H9 (cell line): ENCODE measurements at regions not wholly inside any gene's neighbourhood (a gene's known extent, or its start where the extent isn't known, plus 50 kb on each side); places are given as distances from the start of the nearest gene placed in this dataset.

Experiments
- DNase-seq: peaks from one replicate; pipeline ENCODE4 v3.0.0-alpha.2; 2017
- H2AFZ ChIP-seq: one replicate; pipeline ENCODE4 v1.6.1; 2013; ENCODE audit warnings: mild to moderate bottlenecking, low read length, control low read depth, moderate library complexity
- H2AK5ac ChIP-seq: 2 replicates; pipeline ENCODE4 v1.6.1; 2013; ENCODE audit warnings: low read length, control low read depth, mixed read lengths; ENCODE audit not compliant: insufficient read length
- H2BK120ac ChIP-seq: one replicate; pipeline ENCODE4 v1.6.1; 2013; ENCODE audit warnings: low read depth, mild to moderate bottlenecking, low read length, control low read depth, inconsistent platforms; ENCODE audit not compliant: poor library complexity, severe bottlenecking
- H2BK12ac ChIP-seq: 2 replicates; pipeline ENCODE4 v1.6.1; 2013; ENCODE audit warnings: low read length, control low read depth, mixed read lengths, low read depth; ENCODE audit not compliant: insufficient read length
- H2BK15ac ChIP-seq: 2 replicates; pipeline ENCODE4 v1.6.1; 2013; ENCODE audit warnings: low read depth, low read length, control low read depth
- H2BK20ac ChIP-seq: one replicate; pipeline ENCODE4 v1.6.1; 2013; ENCODE audit warnings: low read depth, mild to moderate bottlenecking, low read length, control low read depth, inconsistent platforms; ENCODE audit not compliant: poor library complexity, severe bottlenecking
- H2BK5ac ChIP-seq: 2 replicates; pipeline ENCODE4 v1.6.1; 2013; ENCODE audit warnings: low read length, control low read depth, mixed read lengths; ENCODE audit not compliant: insufficient read length
- H3K14ac ChIP-seq: 2 replicates; pipeline ENCODE4 v1.6.1; 2013; ENCODE audit warnings: low read length, control low read depth; ENCODE audit not compliant: insufficient read depth
- H3K18ac ChIP-seq: 2 replicates; pipeline ENCODE4 v1.6.1; 2013; ENCODE audit warnings: low read depth, mild to moderate bottlenecking, mixed read lengths, low read length, control low read depth; ENCODE audit not compliant: insufficient read length
- H3K23ac ChIP-seq: 2 replicates; pipeline ENCODE4 v1.6.1; 2013; ENCODE audit warnings: low read length, control low read depth, mixed read lengths, low read depth; ENCODE audit not compliant: insufficient read length
- H3K23me2 ChIP-seq: 2 replicates; pipeline ENCODE4 v1.6.1; 2013; ENCODE audit warnings: low read depth, mild to moderate bottlenecking, mixed read lengths, low read length, control low read depth; ENCODE audit not compliant: insufficient read length, poor library complexity, severe bottlenecking
- H3K27ac ChIP-seq: 2 replicates; pipeline ENCODE4 v1.5.1; 2013; ENCODE audit warnings: low read length, control low read depth, mixed read lengths, low read depth; ENCODE audit not compliant: insufficient read length
- H3K27me3 ChIP-seq: 2 replicates; pipeline ENCODE4 v1.6.1; 2013; ENCODE audit warnings: low read length, control low read depth, inconsistent platforms; ENCODE audit not compliant: insufficient read depth
- H3K4ac ChIP-seq: 2 replicates; pipeline ENCODE4 v1.6.1; 2013; ENCODE audit warnings: low read depth, mild to moderate bottlenecking, control low read depth, inconsistent platforms, low read length, moderate library complexity
- H3K4me1 ChIP-seq: 2 replicates; pipeline ENCODE4 v1.6.1; 2013; ENCODE audit warnings: low read length, control low read depth, inconsistent platforms; ENCODE audit not compliant: insufficient read depth
- H3K4me2 ChIP-seq: 2 replicates; pipeline ENCODE4 v1.6.1; 2013; ENCODE audit warnings: low read length, control low read depth, mixed read lengths; ENCODE audit not compliant: insufficient read length, insufficient read depth
- H3K56ac ChIP-seq: 2 replicates; pipeline ENCODE4 v1.6.1; 2013; ENCODE audit warnings: low read depth, mild to moderate bottlenecking, mixed read lengths, low read length, control low read depth; ENCODE audit not compliant: insufficient read length
- H3K79me1 ChIP-seq: 2 replicates; pipeline ENCODE4 v1.6.1; 2013; ENCODE audit warnings: low read depth, mild to moderate bottlenecking, moderate library complexity, low read length, control low read depth, inconsistent platforms; ENCODE audit not compliant: insufficient read depth, poor library complexity, severe bottlenecking
- H3K79me2 ChIP-seq: 2 replicates; pipeline ENCODE4 v1.6.1; 2013; ENCODE audit warnings: low read length, control low read depth, inconsistent platforms; ENCODE audit not compliant: insufficient read depth
- H3K9ac ChIP-seq: 2 replicates; pipeline ENCODE4 v1.6.1; 2013; ENCODE audit warnings: low read length, control low read depth, mixed read lengths; ENCODE audit not compliant: insufficient read length; ENCODE audit errors: extremely low read depth
- H3K9me3 ChIP-seq: one replicate; pipeline ENCODE4 v1.6.1; 2013; ENCODE audit warnings: low read depth, low read length, inconsistent platforms; ENCODE audit not compliant: control insufficient read depth
- H3T11ph ChIP-seq: one replicate; pipeline ENCODE4 v1.6.1; 2013; ENCODE audit warnings: mild to moderate bottlenecking, low read length, control low read depth, inconsistent platforms
- H4K20me1 ChIP-seq: one replicate; pipeline ENCODE4 v1.6.1; 2013; ENCODE audit not compliant: control insufficient read depth, insufficient read length, insufficient read depth
- H4K5ac ChIP-seq: 2 replicates; pipeline ENCODE4 v1.6.1; 2013; ENCODE audit warnings: low read depth, mild to moderate bottlenecking, mixed read lengths, low read length, control low read depth; ENCODE audit not compliant: insufficient read length
- H4K8ac ChIP-seq: replicated peaks from 2 replicates; pipeline ENCODE4 v1.6.1; 2013; ENCODE audit warnings: low read length, control low read depth, mixed read lengths, low read depth; ENCODE audit not compliant: insufficient read length
- H4K91ac ChIP-seq: 2 replicates; pipeline ENCODE4 v1.6.1; 2013; ENCODE audit warnings: low read depth, mild to moderate bottlenecking, moderate library complexity, mixed read lengths, low read length, control low read depth; ENCODE audit not compliant: insufficient read length
- H3K27ac Mint-ChIP-seq, 3 experiments: 2 replicates in 2 of 3; 3 replicates in 1 of 3; pipeline ENCODE4 v1.8.0; 2020 to 2021; ENCODE audit warnings: mixed read lengths in 3 of 3, mild to moderate bottlenecking in 1 of 3, moderate library complexity in 1 of 3
- H3K27me3 Mint-ChIP-seq: 2 replicates; pipeline ENCODE4 v1.8.0; 2021; ENCODE audit warnings: low read depth, mild to moderate bottlenecking, moderate library complexity, mixed read lengths
- H3K36me3 Mint-ChIP-seq, 3 experiments: 2 replicates in 2 of 3; 3 replicates in 1 of 3; pipeline ENCODE4 v1.8.0; 2020 to 2021; ENCODE audit warnings: low read depth in 3 of 3, mixed read lengths in 3 of 3; ENCODE audit not compliant: insufficient read depth in 1 of 3
- H3K4me1 Mint-ChIP-seq, 2 experiments: 2 replicates each; pipeline ENCODE4 v1.8.0; 2020; ENCODE audit warnings: mixed read lengths in 2 of 2
- H3K4me3 Mint-ChIP-seq, 2 experiments: 2 replicates in 1 of 2; 3 replicates in 1 of 2; pipeline ENCODE4 v1.8.0; 2020 to 2021; ENCODE audit warnings: mild to moderate bottlenecking in 2 of 2, mixed read lengths in 2 of 2, moderate library complexity in 1 of 2
- H3K9me3 Mint-ChIP-seq, 2 experiments: 2 replicates in 1 of 2; 3 replicates in 1 of 2; pipeline ENCODE4 v1.8.0; 2020; ENCODE audit warnings: mild to moderate bottlenecking in 2 of 2, mixed read lengths in 2 of 2, moderate library complexity in 1 of 2
- WGBS: extraction: QIAGEN DNeasy Blood & Tissue Kit; methylation state at CpG from one replicate; pipeline ENCODE4 v1.1.7; 2013; ENCODE audit warnings: missing lambda C conversion rate, low lambda C conversion rate, mixed read lengths; ENCODE audit not compliant: insufficient read length; ENCODE audit errors: extremely low coverage; 5-methylcytosine and 5-hydroxymethylcytosine counted together
- TF ChIP-seq, protein P1 (sequence below): fragments of 200-600 bp; sonication (generic); conservative IDR thresholded peaks from 3 replicates; pipeline ENCODE4 v1.8.0; 2021; ENCODE audit warnings: antibody characterized with exemption, mild to moderate bottlenecking

DNA sequence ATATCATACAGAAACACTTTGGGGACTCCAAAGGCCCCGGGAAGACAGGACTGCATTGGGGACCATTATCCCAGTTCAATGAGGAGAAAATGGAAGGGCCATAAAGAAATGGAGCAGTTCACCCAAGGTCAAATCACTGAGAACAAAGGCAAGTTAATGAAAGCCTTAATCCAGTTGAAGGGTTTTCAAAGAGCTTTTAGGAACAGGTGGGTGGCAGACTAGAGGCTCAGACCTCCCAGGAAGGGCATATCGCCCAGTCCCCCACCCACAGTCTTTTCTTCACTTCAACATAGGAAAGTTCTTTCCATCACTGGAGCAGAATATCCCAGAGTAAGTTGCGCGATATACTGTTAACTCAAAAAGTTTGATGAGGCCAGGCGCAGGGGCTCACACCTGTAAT lies 136.1 kb upstream of the CCND2 start:
- no peak overlapping the region for H3K14ac ChIP-seq
- no peaks in the 10 kb centered on the region for H3K79me2 ChIP-seq
- no peak overlapping the region for H3K27ac ChIP-seq
- peaks cover 27% of the 10 kb centered on the region; the same call in 1 of the 2 replicates for H3K4me1 ChIP-seq
- H3K4me2 ChIP-seq = no peak overlapping the region
- Mint-ChIP-seq H3K4me1 (peaks cover 68 to 75% of the 10 kb centered on the region in 2 experiments), H3K4me3 (no peak overlapping the region), H3K27me3 (no peaks in the 10 kb centered on the region), H3K27ac (peak overlapping the region in 1 of 3 experiments; percentile 57; a peak in 1 of 7 replicates), H3K9me3 (no peaks in the 10 kb centered on the region), H3K36me3 (no peaks in the 10 kb centered on the region; a peak in 1 of 7 replicates)
- peaks cover 4% of the 10 kb centered on the region for H3K23me2 ChIP-seq
- no peak overlapping the region for H3K18ac ChIP-seq
- no peak overlapping the region for H2BK12ac ChIP-seq
- WGBS = no CpG with 5 or more reads among the region's 5 CpGs
- no peak overlapping the region for H2BK120ac ChIP-seq
- H3K23ac ChIP-seq = no peak overlapping the region
- no peak overlapping the region for H3K4ac ChIP-seq
- TF ChIP-seq, protein P1, sequence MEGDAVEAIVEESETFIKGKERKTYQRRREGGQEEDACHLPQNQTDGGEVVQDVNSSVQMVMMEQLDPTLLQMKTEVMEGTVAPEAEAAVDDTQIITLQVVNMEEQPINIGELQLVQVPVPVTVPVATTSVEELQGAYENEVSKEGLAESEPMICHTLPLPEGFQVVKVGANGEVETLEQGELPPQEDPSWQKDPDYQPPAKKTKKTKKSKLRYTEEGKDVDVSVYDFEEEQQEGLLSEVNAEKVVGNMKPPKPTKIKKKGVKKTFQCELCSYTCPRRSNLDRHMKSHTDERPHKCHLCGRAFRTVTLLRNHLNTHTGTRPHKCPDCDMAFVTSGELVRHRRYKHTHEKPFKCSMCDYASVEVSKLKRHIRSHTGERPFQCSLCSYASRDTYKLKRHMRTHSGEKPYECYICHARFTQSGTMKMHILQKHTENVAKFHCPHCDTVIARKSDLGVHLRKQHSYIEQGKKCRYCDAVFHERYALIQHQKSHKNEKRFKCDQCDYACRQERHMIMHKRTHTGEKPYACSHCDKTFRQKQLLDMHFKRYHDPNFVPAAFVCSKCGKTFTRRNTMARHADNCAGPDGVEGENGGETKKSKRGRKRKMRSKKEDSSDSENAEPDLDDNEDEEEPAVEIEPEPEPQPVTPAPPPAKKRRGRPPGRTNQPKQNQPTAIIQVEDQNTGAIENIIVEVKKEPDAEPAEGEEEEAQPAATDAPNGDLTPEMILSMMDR = no peak
- H2AFZ ChIP-seq = no peak overlapping the region
- no peak overlapping the region for H2BK20ac ChIP-seq
- no peaks in the 10 kb centered on the region for H3K27me3 ChIP-seq
- H4K20me1 ChIP-seq = no peaks in the 10 kb centered on the region
- no peak overlapping the region for H4K5ac ChIP-seq
- H2AK5ac ChIP-seq = no peak overlapping the region
- H4K8ac ChIP-seq = no peak overlapping the region
- no peaks in the 10 kb centered on the region for H3K9me3 ChIP-seq
- no peak overlapping the region for H2BK15ac ChIP-seq
- no peaks in the 10 kb centered on the region for H3K79me1 ChIP-seq
- H3T11ph ChIP-seq = no peak overlapping the region
- no peak overlapping the region for H2BK5ac ChIP-seq
- H3K56ac ChIP-seq = no peak overlapping the region
- no peak overlapping the region for H3K9ac ChIP-seq
- DNase-seq = no peak
- H4K91ac ChIP-seq = no peak overlapping the region
